B cell (primary cell): ENCODE measurements at regions not wholly inside any gene's neighbourhood (a gene's known extent, or its start where the extent isn't known, plus 50 kb on each side); places are given as distances from the start of the nearest gene placed in this dataset.

Experiments used
- ATAC-seq: fragments of 200-7000 bp; cut with Tn5 transposase; one replicate; pipeline ENCODE4 v1.10.0; 2021; ENCODE audit warnings: low read depth, mild to moderate bottlenecking, moderate number of reproducible peaks, moderate library complexity
- CTCF ChIA-PET: fragments of 350-600 bp; sonication (Branson Sonifier 250); formaldehyde crosslinking; loops from one replicate; lab custom pipeline; 2021; ENCODE audit warnings: antibody characterized with exemption, inconsistent platforms; lab: Charles Lee
- POLR2A ChIA-PET: fragments of 350-600 bp; sonication (Branson Sonifier 250); formaldehyde crosslinking; loops from one replicate; lab custom pipeline; 2021; ENCODE audit warnings: antibody characterized with exemption; lab: Charles Lee
- DNase-seq: peaks from one replicate; pipeline ENCODE4 v3.0.0; 2013
- H2AFZ ChIP-seq: 2 replicates; pipeline ENCODE4 v1.6.1; 2012; ENCODE audit warnings: mild to moderate bottlenecking, low read depth, low read length; ENCODE audit not compliant: insufficient read depth, poor library complexity, severe bottlenecking
- H3K27ac ChIP-seq, 2 donors: 1 replicate in 1 of 2; 2 replicates in 1 of 2; pipeline ENCODE4 v1.5.1; 2012 to 2013; ENCODE audit warnings: low read length in 2 of 2, mild to moderate bottlenecking in 2 of 2, moderate library complexity in 1 of 2
- H3K27me3 ChIP-seq, 4 experiments: fragments of 200-600 bp in 1 of 4; sonication (generic) in 1 of 4; replicated peaks in 1 of 4; 1 replicate in 2 of 4; 2 replicates in 2 of 4; pipeline versions ENCODE4 v1.6.1 to v1.7.0; 2013 to 2016; ENCODE audit warnings: low read length in 3 of 4, mild to moderate bottlenecking in 2 of 4, mixed read lengths in 1 of 4, moderate library complexity in 1 of 4; ENCODE audit not compliant: insufficient read depth in 4 of 4, control insufficient read depth in 3 of 4; ENCODE audit errors: control extremely low read depth in 1 of 4
- H3K36me3 ChIP-seq, 2 experiments: replicated peaks in 1 of 2; 1 replicate in 1 of 2; 2 replicates in 1 of 2; pipeline versions ENCODE4 v1.6.1 to v1.7.1; 2013; ENCODE audit warnings: low read length in 1 of 2; ENCODE audit not compliant: insufficient read depth in 2 of 2, control insufficient read depth in 1 of 2; ENCODE audit errors: control extremely low read depth in 1 of 2, extremely low read depth in 1 of 2
- H3K4me1 ChIP-seq, 2 donors: fragments of 200-600 bp in 1 of 2; sonication (generic) in 1 of 2; 1 replicate in 1 of 2; 2 replicates in 1 of 2; pipeline versions ENCODE4 v1.5.1 to v1.6.1; 2013 to 2017; ENCODE audit warnings: low read length in 2 of 2; ENCODE audit not compliant: control insufficient read depth in 2 of 2, insufficient read depth in 2 of 2
- H3K4me2 ChIP-seq: replicated peaks from 2 replicates; pipeline ENCODE3; 2012; ENCODE audit warnings: mild to moderate bottlenecking, low read depth, low read length; ENCODE audit not compliant: poor library complexity, severe bottlenecking
- H3K4me3 ChIP-seq, 5 experiments: fragments of 200-600 bp in 1 of 5; sonication (generic) in 1 of 5; 1 replicate in 3 of 5; 2 replicates in 2 of 5; pipeline versions ENCODE4 v1.5.1 to v1.7.0; 2011 to 2016; ENCODE audit warnings: low read length in 4 of 5, mild to moderate bottlenecking in 4 of 5, low read depth in 2 of 5, control low read depth in 1 of 5, moderate library complexity in 1 of 5; ENCODE audit not compliant: insufficient read depth in 1 of 5; ENCODE audit errors: control extremely low read depth in 1 of 5, extremely low read depth in 1 of 5
- H3K79me2 ChIP-seq: fragments of 200-600 bp; sonication (generic); one replicate; pipeline ENCODE4 v1.6.0; 2016; ENCODE audit warnings: low read length; ENCODE audit not compliant: control insufficient read depth, insufficient read depth
- H3K9ac ChIP-seq: fragments of 200-600 bp; sonication (generic); 2 replicates; pipeline ENCODE4 v1.6.1; 2017; ENCODE audit warnings: mild to moderate bottlenecking, low read length, moderate library complexity
- H3K9me3 ChIP-seq, 3 donors: one replicate each; pipeline versions ENCODE4 v1.6.1 to v1.7.1; 2013; ENCODE audit warnings: low read length in 2 of 3; ENCODE audit not compliant: control insufficient read depth in 2 of 3, insufficient read depth in 1 of 3; ENCODE audit errors: control extremely low read depth in 1 of 3
- H4K20me1 ChIP-seq: 2 replicates; pipeline ENCODE4 v1.6.0; 2012; ENCODE audit warnings: mild to moderate bottlenecking, low read length; ENCODE audit not compliant: insufficient read depth, control insufficient read depth, poor library complexity, severe bottlenecking
- H3K27ac Mint-ChIP-seq: one replicate; pipeline ENCODE4 v1.8.0; 2021; ENCODE audit warnings: mixed read lengths
- H3K27me3 Mint-ChIP-seq: one replicate; pipeline ENCODE4 v1.8.0; 2021; ENCODE audit warnings: mixed read lengths
- H3K4me1 Mint-ChIP-seq: one replicate; pipeline ENCODE4 v1.8.0; 2021; ENCODE audit warnings: mixed read lengths
- H3K4me3 Mint-ChIP-seq: one replicate; pipeline ENCODE4 v1.8.0; 2021; ENCODE audit warnings: mixed read lengths
- H3K9me3 Mint-ChIP-seq: one replicate; pipeline ENCODE4 v1.8.0; 2022; ENCODE audit warnings: mixed read lengths; ENCODE audit not compliant: insufficient read depth
- EZH2 ChIP-seq: IDR thresholded peaks from 2 replicates; pipeline ENCODE4 v1.6.1; 2012; ENCODE audit warnings: borderline replicate concordance, low read depth, mild to moderate bottlenecking, moderate library complexity, low read length; ENCODE audit not compliant: insufficient read depth, poor library complexity, severe bottlenecking
- WGBS: methylation state at CpG from one replicate; pipeline ENCODE4 v1.1.5; 2013; ENCODE audit warnings: missing lambda C conversion rate; ENCODE audit not compliant: insufficient coverage; 5-methylcytosine and 5-hydroxymethylcytosine counted together
- intact Hi-C: fragments of 100-400 bp; cut with micrococcal nuclease; formaldehyde crosslinking; loops from one replicate; pipeline ENCODE4 v1.10.0; 2022
- TF ChIP-seq, protein P1 (sequence below): fragments of 200-600 bp; IDR thresholded peaks from one replicate; pipeline ENCODE4 v1.8.0; 2022; ENCODE audit warnings: antibody characterized with exemption, mild to moderate bottlenecking

- Histone ChIP-seq H4K20me1 (no peaks in the 10 kb centered on the region), H3K9ac (no peak overlapping the region), H3K27me3 (no peaks in the 10 kb centered on the region), H3K36me3 (no peaks in the 10 kb centered on the region), H2AFZ (no peak overlapping the region), H3K9me3 (peaks cover 0 to 19% (median 14%) of the 10 kb centered on the region in 3 donors), H3K4me3 (no peak overlapping the region), H3K79me2 (no peaks in the 10 kb centered on the region), H3K4me2 (no peak overlapping the region), H3K27ac (no peak overlapping the region), H3K4me1 (no peaks in the 10 kb centered on the region)
- POLR2A ChIA-PET, result no interaction called here
- no peaks in the 10 kb centered on the region for H3K27me3 Mint-ChIP-seq
- intact Hi-C loops, result no loop called here
- CTCF ChIA-PET, result no interaction called here
- no peak for DNase-seq
- no peaks in the 10 kb centered on the region for H3K4me1 Mint-ChIP-seq
- TF ChIP-seq, protein P1, sequence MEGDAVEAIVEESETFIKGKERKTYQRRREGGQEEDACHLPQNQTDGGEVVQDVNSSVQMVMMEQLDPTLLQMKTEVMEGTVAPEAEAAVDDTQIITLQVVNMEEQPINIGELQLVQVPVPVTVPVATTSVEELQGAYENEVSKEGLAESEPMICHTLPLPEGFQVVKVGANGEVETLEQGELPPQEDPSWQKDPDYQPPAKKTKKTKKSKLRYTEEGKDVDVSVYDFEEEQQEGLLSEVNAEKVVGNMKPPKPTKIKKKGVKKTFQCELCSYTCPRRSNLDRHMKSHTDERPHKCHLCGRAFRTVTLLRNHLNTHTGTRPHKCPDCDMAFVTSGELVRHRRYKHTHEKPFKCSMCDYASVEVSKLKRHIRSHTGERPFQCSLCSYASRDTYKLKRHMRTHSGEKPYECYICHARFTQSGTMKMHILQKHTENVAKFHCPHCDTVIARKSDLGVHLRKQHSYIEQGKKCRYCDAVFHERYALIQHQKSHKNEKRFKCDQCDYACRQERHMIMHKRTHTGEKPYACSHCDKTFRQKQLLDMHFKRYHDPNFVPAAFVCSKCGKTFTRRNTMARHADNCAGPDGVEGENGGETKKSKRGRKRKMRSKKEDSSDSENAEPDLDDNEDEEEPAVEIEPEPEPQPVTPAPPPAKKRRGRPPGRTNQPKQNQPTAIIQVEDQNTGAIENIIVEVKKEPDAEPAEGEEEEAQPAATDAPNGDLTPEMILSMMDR, result no peak
- TF ChIP-seq EZH2, result no peak
- no peak for ATAC-seq
- H3K9me3 Mint-ChIP-seq, result peaks cover 6% of the 10 kb centered on the region
- no peak overlapping the region for H3K4me3 Mint-ChIP-seq
- no peak overlapping the region for H3K27ac Mint-ChIP-seq
- 80% methylated on average over 1 of the region's 2 CpGs for WGBS
Observed at GRCh38 chr1:193431265-193431977, 245.0 kb upstream of the B3GALT2 start.

GRCh38 chr1:193427524-193427923 is 241.1 kb upstream of the B3GALT2 start:
- Histone ChIP-seq H3K9me3 (peaks cover 0 to 4% (median 2%) of the 10 kb centered on the region in 3 donors), H2AFZ (no peak overlapping the region), H3K4me2 (no peak overlapping the region), H3K27me3 (no peaks in the 10 kb centered on the region), H3K9ac (no peak overlapping the region), H3K4me1 (no peaks in the 10 kb centered on the region), H3K79me2 (no peaks in the 10 kb centered on the region), H4K20me1 (no peaks in the 10 kb centered on the region), H3K27ac (no peak overlapping the region), H3K36me3 (no peaks in the 10 kb centered on the region), H3K4me3 (no peak overlapping the region)
- H3K27ac Mint-ChIP-seq, result no peak overlapping the region
- ATAC-seq, result no peak
- no peak overlapping the region for H3K4me3 Mint-ChIP-seq
- ChIA-PET CTCF (no interaction called here), POLR2A (no interaction called here)
- H3K9me3 Mint-ChIP-seq, result no peaks in the 10 kb centered on the region
- TF ChIP-seq EZH2, result no peak
- TF ChIP-seq, protein P1, result no peak
- H3K27me3 Mint-ChIP-seq, result no peaks in the 10 kb centered on the region
- DNase-seq, result no peak
- intact Hi-C loops, result no loop called here
- no CpG with 5 or more reads among the region's 2 CpGs for WGBS
- no peaks in the 10 kb centered on the region for H3K4me1 Mint-ChIP-seq
